ENCODE measurements at regions not wholly inside any gene's neighbourhood (a gene's known extent, or its start where the extent isn't known, plus 50 kb on each side); places are given as distances from the start of the nearest gene placed in this dataset.

DNA sequence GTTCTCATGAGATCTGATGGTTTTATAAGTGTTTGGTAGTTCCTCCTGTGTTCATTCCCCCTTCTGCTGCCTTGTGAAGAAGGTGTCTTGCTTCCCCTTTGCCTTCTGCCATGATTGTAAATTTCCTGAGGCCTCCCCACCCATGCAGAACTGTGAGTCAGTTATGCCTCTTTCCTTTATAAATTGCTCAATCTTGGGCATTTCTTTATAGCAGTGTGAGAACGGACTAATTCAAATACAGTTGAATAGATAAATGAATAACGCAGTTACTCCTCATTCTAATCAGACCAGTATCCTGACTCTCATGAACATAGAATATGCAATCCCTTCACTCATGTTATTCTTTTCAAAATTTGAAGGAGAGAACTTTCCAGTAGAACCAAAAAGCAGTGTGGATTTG, 375.0 kb upstream of the FZD8 start:
- Histone ChIP-seq H3K4me1 (no peaks in the 10 kb centered on the region), H3K27ac (no peak overlapping the region), H3K9me3 (no peaks in the 10 kb centered on the region), H3K4me3 (no peak overlapping the region), H3K36me3 (no peaks in the 10 kb centered on the region), H3K27me3 (no peaks in the 10 kb centered on the region)
- WGBS, 5 donors = 87 to 97% (median 91%) methylated on average over 2 of the region's 2 CpGs
- intact Hi-C loops (cut with DNase I; ENCODE audit: low total_unique reads) = no loop called here
- TF ChIP-seq POLR2AphosphoS5 (IDR thresholded peaks at IDR 0.05) (no peak), POLR2A (IDR thresholded peaks at IDR 0.05) (no peak), EP300 (IDR thresholded peaks at IDR 0.05) (no peak)
- TF ChIP-seq, protein P1, sequence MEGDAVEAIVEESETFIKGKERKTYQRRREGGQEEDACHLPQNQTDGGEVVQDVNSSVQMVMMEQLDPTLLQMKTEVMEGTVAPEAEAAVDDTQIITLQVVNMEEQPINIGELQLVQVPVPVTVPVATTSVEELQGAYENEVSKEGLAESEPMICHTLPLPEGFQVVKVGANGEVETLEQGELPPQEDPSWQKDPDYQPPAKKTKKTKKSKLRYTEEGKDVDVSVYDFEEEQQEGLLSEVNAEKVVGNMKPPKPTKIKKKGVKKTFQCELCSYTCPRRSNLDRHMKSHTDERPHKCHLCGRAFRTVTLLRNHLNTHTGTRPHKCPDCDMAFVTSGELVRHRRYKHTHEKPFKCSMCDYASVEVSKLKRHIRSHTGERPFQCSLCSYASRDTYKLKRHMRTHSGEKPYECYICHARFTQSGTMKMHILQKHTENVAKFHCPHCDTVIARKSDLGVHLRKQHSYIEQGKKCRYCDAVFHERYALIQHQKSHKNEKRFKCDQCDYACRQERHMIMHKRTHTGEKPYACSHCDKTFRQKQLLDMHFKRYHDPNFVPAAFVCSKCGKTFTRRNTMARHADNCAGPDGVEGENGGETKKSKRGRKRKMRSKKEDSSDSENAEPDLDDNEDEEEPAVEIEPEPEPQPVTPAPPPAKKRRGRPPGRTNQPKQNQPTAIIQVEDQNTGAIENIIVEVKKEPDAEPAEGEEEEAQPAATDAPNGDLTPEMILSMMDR (IDR thresholded peaks at IDR 0.05) = no peak
- no peak for DNase-seq

DNA sequence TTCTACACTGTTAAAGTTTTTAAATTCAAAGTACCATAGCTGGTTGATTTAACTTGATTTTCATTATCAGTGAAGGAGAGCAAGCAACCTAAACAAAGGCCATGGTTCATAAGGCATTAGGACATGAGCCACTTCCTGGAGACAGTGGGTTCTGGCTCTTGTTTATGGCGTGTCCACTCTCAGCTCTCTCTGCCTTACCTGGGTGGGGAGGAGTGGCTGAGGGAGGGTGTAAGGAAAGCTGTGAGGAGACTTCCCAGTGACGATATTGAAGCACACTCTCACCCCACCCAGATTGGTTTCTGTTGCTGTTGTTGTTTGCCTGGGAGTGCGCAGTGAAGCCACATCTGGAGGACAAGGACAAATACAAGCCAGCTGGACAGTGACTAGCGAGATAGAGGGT, 365.3 kb upstream of the FZD8 start:
- TF ChIP-seq EP300 (IDR thresholded peaks at IDR 0.05) = no peak
- no peak for TF ChIP-seq POLR2A (IDR thresholded peaks at IDR 0.05)
- TF ChIP-seq, protein P1 (IDR thresholded peaks at IDR 0.05) = no peak
- TF ChIP-seq POLR2AphosphoS5 (IDR thresholded peaks at IDR 0.05) = no peak
- H3K9me3 ChIP-seq = no peaks in the 10 kb centered on the region
- no peaks in the 10 kb centered on the region for H3K4me1 ChIP-seq
- DNase-seq = no peak
- no peaks in the 10 kb centered on the region for H3K27me3 ChIP-seq
- H3K4me3 ChIP-seq = no peak overlapping the region
- no peaks in the 10 kb centered on the region for H3K36me3 ChIP-seq
- intact Hi-C loops (cut with DNase I; ENCODE audit: low total_unique reads) = no loop called here
- WGBS, 5 donors = 78 to 91% (median 82%) methylated on average over 4 of the region's 4 CpGs
- no peak overlapping the region for H3K27ac ChIP-seq

GRCh38 chr10:36003688-36004087, 361.6 kb upstream of the FZD8 start:
- Histone ChIP-seq H3K4me3 (no peak overlapping the region), H3K27ac (no peak overlapping the region), H3K36me3 (no peaks in the 10 kb centered on the region), H3K27me3 (no peaks in the 10 kb centered on the region), H3K4me1 (no peaks in the 10 kb centered on the region), H3K9me3 (no peaks in the 10 kb centered on the region)
- TF ChIP-seq EP300 (IDR thresholded peaks at IDR 0.05) = no peak
- TF ChIP-seq, protein P1 (IDR thresholded peaks at IDR 0.05) = no peak
- TF ChIP-seq POLR2A (IDR thresholded peaks at IDR 0.05) = no peak
- no peak for TF ChIP-seq POLR2AphosphoS5 (IDR thresholded peaks at IDR 0.05)
- no peak for DNase-seq
- intact Hi-C loops (cut with DNase I; ENCODE audit: low total_unique reads) = no loop called here
- 90 to 92% (median 90%) methylated on average over 4 to 7 of the region's 7 CpGs for WGBS, 5 donors

DNA sequence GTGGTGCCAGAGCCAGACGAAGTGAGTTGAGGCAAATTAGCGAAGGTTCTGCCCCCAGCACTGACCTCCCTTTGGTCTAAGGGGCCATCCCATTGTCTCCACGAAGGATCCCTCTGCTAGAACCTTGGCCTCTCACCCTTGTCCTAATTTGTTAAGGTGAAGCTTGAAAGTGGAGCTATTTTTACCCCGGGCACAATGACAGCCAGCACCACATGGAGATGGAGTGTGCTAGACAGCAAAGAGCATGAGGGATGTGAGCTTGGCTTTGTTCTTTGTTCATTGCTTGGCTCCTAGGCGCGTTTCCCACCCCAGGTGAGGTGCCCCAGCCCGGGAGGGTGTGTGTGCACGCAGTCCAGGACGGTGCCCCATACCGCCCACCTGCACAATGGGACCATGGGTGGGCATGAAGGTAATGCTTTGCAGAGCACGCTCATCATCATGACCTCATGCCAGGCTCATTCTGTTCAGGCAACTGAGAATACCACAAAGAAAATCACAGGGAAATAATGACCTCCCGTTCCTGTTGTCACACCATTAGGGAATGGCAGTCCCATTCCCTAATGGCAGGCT, 361.0 kb upstream of the FZD8 start:
- no peak for TF ChIP-seq POLR2AphosphoS5 (IDR thresholded peaks at IDR 0.05)
- no peak for TF ChIP-seq EP300 (IDR thresholded peaks at IDR 0.05)
- TF ChIP-seq, protein P1 (IDR thresholded peaks at IDR 0.05) = no peak
- TF ChIP-seq POLR2A (IDR thresholded peaks at IDR 0.05) = no peak
- H3K27me3 ChIP-seq = no peaks in the 10 kb centered on the region
- H3K9me3 ChIP-seq = no peaks in the 10 kb centered on the region
- no peaks in the 10 kb centered on the region for H3K36me3 ChIP-seq
- intact Hi-C loops (cut with DNase I; ENCODE audit: low total_unique reads) = no loop called here
- H3K27ac ChIP-seq = no peak overlapping the region
- WGBS, 5 donors = 75 to 88% (median 83%) methylated on average over 10 to 12 of the region's 12 CpGs
- no peak overlapping the region for H3K4me3 ChIP-seq
- DNase-seq = no peak
- H3K4me1 ChIP-seq = no peaks in the 10 kb centered on the region
